C4-2B (cell line): ENCODE measurements at regions not wholly inside any gene's neighbourhood (a gene's known extent, or its start where the extent isn't known, plus 50 kb on each side); places are given as distances from the start of the nearest gene placed in this dataset.

Experiments
- H3K27ac ChIP-seq: fragments of 450-650 bp; 2 replicates; pipeline ENCODE4 v1.5.1; 2017
- ZFX ChIP-seq: fragments of 450-650 bp; IDR thresholded peaks from 2 replicates; pipeline ENCODE4 v1.6.1; 2017
- TF ChIP-seq, protein P1 (sequence below): fragments of 450-650 bp; conservative IDR thresholded peaks from 2 replicates; pipeline ENCODE4 v1.5.1; 2017; ENCODE audit warnings: mild to moderate bottlenecking

DNA sequence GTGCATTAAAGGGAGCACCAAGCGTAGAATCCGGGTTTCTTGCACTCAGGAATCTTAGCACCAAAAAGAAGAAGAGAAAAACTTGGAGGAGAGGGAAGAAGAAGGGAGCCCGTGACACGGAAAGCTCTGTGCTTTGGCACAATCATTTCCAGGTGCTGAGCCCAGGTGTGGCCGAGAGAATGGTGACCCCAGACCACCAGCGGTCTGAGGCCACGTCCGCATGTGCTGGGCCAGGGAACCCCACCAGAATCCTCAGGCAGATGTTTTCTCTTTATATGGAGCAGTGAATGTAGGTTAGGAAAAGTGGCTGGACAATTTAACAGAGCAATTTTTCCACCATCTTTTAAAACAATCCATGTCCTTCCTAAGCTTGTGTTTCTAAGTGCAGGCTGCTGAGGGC, 520.9 kb downstream of the EPHA4 start:
- no peak overlapping the region for H3K27ac ChIP-seq
- TF ChIP-seq, protein P1, sequence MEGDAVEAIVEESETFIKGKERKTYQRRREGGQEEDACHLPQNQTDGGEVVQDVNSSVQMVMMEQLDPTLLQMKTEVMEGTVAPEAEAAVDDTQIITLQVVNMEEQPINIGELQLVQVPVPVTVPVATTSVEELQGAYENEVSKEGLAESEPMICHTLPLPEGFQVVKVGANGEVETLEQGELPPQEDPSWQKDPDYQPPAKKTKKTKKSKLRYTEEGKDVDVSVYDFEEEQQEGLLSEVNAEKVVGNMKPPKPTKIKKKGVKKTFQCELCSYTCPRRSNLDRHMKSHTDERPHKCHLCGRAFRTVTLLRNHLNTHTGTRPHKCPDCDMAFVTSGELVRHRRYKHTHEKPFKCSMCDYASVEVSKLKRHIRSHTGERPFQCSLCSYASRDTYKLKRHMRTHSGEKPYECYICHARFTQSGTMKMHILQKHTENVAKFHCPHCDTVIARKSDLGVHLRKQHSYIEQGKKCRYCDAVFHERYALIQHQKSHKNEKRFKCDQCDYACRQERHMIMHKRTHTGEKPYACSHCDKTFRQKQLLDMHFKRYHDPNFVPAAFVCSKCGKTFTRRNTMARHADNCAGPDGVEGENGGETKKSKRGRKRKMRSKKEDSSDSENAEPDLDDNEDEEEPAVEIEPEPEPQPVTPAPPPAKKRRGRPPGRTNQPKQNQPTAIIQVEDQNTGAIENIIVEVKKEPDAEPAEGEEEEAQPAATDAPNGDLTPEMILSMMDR, result no peak
- TF ChIP-seq ZFX, result no peak

DNA sequence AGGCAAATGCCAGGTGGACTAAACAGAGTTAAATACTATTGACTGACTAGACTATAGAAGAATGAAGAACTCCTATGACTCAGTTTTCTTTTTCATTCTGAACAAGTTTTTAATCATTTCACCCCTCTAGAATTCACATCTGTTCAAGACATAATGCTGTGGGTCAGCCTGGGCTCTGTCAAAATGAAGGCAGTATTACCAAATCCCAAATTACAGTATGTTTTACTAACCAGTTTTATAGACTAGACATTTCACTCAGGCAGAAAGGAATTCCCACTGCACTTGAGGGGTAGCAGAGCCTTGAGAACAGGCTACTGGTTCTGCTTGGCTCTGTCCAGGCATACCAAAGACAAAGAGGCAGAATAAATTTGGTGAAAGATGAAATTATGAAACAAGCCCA, 511.7 kb downstream of the EPHA4 start:
- no peak overlapping the region for H3K27ac ChIP-seq
- TF ChIP-seq, protein P1, result no peak
- TF ChIP-seq ZFX, result no peak

- no peak overlapping the region for H3K27ac ChIP-seq
- TF ChIP-seq, protein P1, result no peak
- no peak for TF ChIP-seq ZFX
Measured at GRCh38 chr2:221063568-221063967, 508.5 kb downstream of the EPHA4 start.

- H3K27ac ChIP-seq, result no peak overlapping the region
- no peak for TF ChIP-seq ZFX
- TF ChIP-seq, protein P1, result no peak
Measured at GRCh38 chr2:221064058-221064854, 507.8 kb downstream of the EPHA4 start.

DNA sequence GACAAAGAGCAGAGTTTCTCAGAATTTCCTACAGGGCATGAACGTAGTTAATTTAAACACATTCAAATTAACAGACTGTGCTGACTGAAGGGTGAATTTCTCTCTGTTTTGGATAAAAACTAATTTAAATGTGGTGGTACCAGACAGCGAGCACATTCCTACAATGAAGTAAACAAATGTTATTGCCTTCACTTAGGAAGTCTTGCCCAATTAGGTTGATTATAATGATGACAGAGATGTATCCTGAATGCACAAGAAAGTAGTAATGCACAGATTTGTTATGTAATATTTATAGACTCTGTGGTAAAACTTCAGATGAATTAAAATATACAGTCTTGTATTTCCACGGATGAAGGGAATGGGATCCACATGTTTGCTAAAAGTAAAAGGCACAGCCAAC, 507.2 kb downstream of the EPHA4 start:
- TF ChIP-seq, protein P1, result no peak
- TF ChIP-seq ZFX, result no peak
- H3K27ac ChIP-seq, result no peak overlapping the region

DNA sequence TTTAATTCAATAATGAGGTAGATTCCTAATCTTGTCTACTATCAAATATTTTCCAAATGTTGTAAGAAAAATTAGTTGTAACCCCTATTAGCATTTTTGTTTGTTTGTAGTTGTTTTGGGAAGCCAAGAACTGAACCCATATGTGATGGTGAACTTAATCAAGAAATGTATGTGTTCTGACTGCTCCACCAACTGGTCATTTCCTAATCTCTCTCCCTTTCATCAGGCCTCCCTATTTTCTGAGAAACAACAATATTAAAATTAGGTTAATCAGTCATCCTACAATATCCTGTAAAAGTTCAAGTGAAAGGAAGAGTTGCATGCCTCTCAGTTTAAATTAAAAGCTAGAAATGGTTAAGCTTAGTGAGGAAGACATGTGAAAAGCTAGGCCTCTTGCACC, 504.0 kb downstream of the EPHA4 start:
- H3K27ac ChIP-seq, result no peak overlapping the region
- TF ChIP-seq, protein P1, result no peak
- no peak for TF ChIP-seq ZFX

DNA sequence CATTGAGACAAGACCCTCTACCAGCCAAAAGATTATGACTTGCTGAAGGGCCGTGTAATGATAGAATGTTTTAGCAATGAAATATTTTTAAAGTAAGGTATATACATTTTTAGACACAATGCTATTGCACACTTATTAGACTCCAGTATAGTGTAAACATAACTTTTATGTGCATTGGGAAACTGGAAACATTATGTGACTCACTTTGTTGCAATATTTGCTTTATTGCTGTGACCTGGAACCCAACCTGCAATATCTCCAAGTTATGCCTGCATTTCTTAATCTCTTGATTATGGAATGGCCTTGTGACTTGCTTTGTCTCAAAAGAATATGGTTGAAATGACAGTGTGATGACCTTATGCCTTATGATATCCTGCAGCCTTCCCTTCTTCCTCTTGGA, 502.0 kb downstream of the EPHA4 start:
- no peak for TF ChIP-seq ZFX
- no peak overlapping the region for H3K27ac ChIP-seq

GRCh38 chr2:221073326-221074049, 498.6 kb downstream of the EPHA4 start:
- no peak for TF ChIP-seq ZFX
- TF ChIP-seq, protein P1, result no peak
- no peak overlapping the region for H3K27ac ChIP-seq
